NCI-H2171 treated with DMSO at 0.1 percent for 48 hours (cell line): ENCODE measurements at regions not wholly inside any gene's neighbourhood (a gene's known extent, or its start where the extent isn't known, plus 50 kb on each side); places are given as distances from the start of the nearest gene placed in this dataset.
A peak's percentile ranks its signal among the peaks of the same experiment; 100 is the strongest.

ENCODE experiments used
- DNase-seq: peaks from one replicate; lab custom pipeline; 2025; lab: John Stamatoyannopoulos, UW

GRCh38 chr6:166010136-166010960 is 157.3 kb downstream of the TBXT start:
- no peak for DNase-seq

- DNase-seq = no peak
Measured at GRCh38 chr6:166009385-166010031, 158.1 kb downstream of the TBXT start.

GRCh38 chr6:166008441-166009369 is 158.9 kb downstream of the TBXT start:
- DNase-seq = no peak

- DNase-seq = no peak
Measured at GRCh38 chr6:166007349-166008263, 160.0 kb downstream of the TBXT start.

- DNase-seq = no peak
Measured at GRCh38 chr6:166006900-166007301, 160.8 kb downstream of the TBXT start.

GRCh38 chr6:166005944-166006899 is 161.4 kb downstream of the TBXT start:
- DNase-seq = peak; percentile 28

GRCh38 chr6:166005401-166005943 is 162.2 kb downstream of the TBXT start:
- no peak for DNase-seq

GRCh38 chr6:166004876-166005275 is 162.8 kb downstream of the TBXT start:
- no peak for DNase-seq

- no peak for DNase-seq
Measured at GRCh38 chr6:166004471-166004870, 163.2 kb downstream of the TBXT start.

GRCh38 chr6:166003569-166003968 is 164.1 kb downstream of the TBXT start:
- DNase-seq = no peak

- no peak for DNase-seq
Measured at GRCh38 chr6:166001359-166001758, 166.3 kb downstream of the TBXT start.

- DNase-seq = no peak
Measured at GRCh38 chr6:165999279-165999678, 168.4 kb downstream of the TBXT start.

- DNase-seq = no peak
Measured at GRCh38 chr6:165998072-165998471, 169.6 kb downstream of the TBXT start.

GRCh38 chr6:165991341-165991740 is 176.3 kb downstream of the TBXT start:
- DNase-seq = no peak

GRCh38 chr6:165990216-165990615 is 177.4 kb downstream of the TBXT start:
- DNase-seq = no peak

GRCh38 chr6:165988757-165989456 is 178.7 kb downstream of the TBXT start:
- no peak for DNase-seq

- no peak for DNase-seq
Measured at GRCh38 chr6:165988302-165988756, 179.3 kb downstream of the TBXT start.

- no peak for DNase-seq
Measured at GRCh38 chr6:165987483-165988301, 180.0 kb downstream of the TBXT start.
